ENCODE measurements at regions not wholly inside any gene's neighbourhood (a gene's known extent, or its start where the extent isn't known, plus 50 kb on each side); places are given as distances from the start of the nearest gene placed in this dataset.
A peak's percentile ranks its signal among the peaks of the same experiment; 100 is the strongest.

DNA sequence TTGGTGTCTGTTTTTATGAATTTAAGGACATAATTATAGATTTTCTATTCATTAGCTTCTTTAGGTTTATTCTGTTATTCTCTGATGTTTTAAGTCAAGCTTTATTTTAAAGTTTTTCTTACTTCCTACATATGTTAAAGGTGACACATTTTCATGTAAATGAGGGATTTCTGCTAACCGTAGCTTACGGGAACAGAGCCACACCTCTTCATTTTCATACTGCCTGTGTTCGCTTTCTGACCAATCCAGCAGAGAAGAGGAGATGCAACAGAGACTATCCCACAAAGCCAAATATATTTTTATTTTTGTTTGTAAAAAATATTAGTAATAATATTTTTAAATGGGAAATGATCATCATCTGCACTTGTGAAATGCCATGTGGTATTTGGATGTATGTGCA, 774.1 kb downstream of the BRD1 start:
- Histone ChIP-seq H3K4me3 (ENCODE audit: low read depth in 1 of 2, low read length in 2 of 2) (no peak overlapping the region), H3K4me1 (ENCODE audit: insufficient read depth, low read length) (no peaks in the 10 kb centered on the region), H3K9ac (ENCODE audit: low read length) (no peak overlapping the region), H3K27ac (ENCODE audit: low read depth, low read length) (no peak overlapping the region), H3K27me3 (ENCODE audit: control insufficient read depth in 1 of 2, insufficient read depth in 2 of 2, low read length in 2 of 2) (no peaks in the 10 kb centered on the region), H3K36me3 (ENCODE audit: insufficient read depth, low read length) (no peaks in the 10 kb centered on the region), H3K9me3 (ENCODE audit: low read length) (no peaks in the 10 kb centered on the region)

DNA sequence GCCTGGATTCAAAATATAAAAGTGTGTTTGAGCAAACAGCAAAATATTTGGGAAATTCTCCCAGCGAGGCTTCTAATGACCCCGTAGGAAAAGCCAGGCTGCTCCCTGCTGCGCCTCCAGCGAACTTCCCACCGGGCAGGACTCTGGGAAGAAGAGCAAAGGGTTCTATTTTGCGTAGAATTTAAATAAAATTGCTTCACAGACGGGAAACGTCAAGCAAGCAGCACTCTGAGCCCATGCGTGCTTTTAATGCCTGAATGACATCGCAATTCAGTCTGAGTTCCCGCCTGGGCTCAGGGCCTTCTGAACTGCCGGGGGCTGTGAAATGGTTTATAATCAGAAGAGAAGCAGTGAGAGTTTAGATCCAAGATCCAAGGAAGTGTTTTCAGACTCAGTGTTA, 775.1 kb downstream of the BRD1 start:
- Histone ChIP-seq H3K4me1 (ENCODE audit: insufficient read depth, low read length) (no peaks in the 10 kb centered on the region), H3K9ac (ENCODE audit: low read length) (no peak overlapping the region), H3K27me3 (ENCODE audit: control insufficient read depth in 1 of 2, insufficient read depth in 2 of 2, low read length in 2 of 2) (no peaks in the 10 kb centered on the region), H3K9me3 (ENCODE audit: low read length) (no peaks in the 10 kb centered on the region), H3K36me3 (ENCODE audit: insufficient read depth, low read length) (no peaks in the 10 kb centered on the region), H3K4me3 (ENCODE audit: low read depth in 1 of 2, low read length in 2 of 2) (peak overlapping the region; percentile 26 to 54), H3K27ac (ENCODE audit: low read depth, low read length) (no peak overlapping the region)

DNA sequence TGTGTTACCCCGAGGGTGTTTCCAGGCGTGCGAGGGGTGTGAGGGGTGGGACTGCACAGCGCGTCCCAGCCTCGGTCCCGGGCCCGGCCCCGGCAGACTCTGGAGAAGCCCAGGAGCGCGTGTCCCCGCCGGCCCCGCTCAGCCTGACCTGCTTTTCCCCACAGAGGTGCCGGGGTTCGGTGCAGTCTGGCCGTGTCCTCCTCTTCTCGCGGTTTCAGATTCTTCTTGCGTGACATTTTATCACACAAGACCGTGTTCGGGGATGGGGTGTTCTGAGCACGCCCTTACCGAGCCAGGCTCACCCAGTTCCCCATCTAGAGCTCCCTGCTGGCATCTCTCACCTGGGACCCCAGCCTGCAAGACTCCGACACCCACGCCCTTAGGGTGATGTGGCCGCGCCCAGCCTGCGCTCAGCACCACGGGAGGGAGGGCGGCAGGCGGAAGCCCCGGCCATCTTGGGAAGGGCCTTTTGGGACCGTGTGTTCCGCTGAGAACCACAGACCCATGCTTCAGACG, 775.6 kb downstream of the BRD1 start:
- Histone ChIP-seq H3K36me3 (ENCODE audit: insufficient read depth, low read length) (no peaks in the 10 kb centered on the region), H3K4me3 (ENCODE audit: low read depth in 1 of 2, low read length in 2 of 2) (peak overlapping the region; percentile 26 to 54), H3K9me3 (ENCODE audit: low read length) (no peaks in the 10 kb centered on the region), H3K27ac (ENCODE audit: low read depth, low read length) (peak overlapping the region; percentile 14), H3K9ac (ENCODE audit: low read length) (no peak overlapping the region), H3K4me1 (ENCODE audit: insufficient read depth, low read length) (no peaks in the 10 kb centered on the region), H3K27me3 (ENCODE audit: control insufficient read depth in 1 of 2, insufficient read depth in 2 of 2, low read length in 2 of 2) (no peaks in the 10 kb centered on the region)

DNA sequence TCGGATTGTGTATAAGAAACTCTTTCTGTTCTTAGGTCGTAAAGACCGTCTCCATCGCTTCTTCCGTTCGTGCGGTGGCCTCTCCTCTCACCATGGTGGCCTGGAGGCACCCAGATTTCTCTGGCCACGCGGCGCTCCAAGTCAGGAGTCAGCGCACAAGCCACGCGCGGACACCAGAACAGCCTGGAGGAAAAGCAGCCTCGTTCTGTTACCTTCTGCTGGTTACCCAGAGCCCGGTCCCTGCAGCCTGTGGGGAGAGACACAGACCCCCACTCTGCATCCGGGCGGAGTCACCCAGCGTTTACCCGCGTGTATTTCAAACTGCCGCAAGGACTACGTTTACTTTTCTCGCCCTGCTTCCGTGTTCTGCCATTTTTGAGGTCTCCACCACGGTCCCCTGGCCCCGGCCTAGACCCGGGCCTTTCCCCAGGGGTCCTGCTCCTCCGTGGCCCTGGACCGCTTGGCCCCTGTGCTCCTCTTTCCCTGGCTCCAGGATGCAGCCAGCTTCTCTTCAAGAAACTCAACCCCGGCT, 776.1 kb downstream of the BRD1 start:
- peaks cover 0 to under 1% of the 10 kb centered on the region in 2 donors for H3K27me3 ChIP-seq (ENCODE audit: control insufficient read depth in 1 of 2, insufficient read depth in 2 of 2, low read length in 2 of 2)
- H3K36me3 ChIP-seq (ENCODE audit: insufficient read depth, low read length) = no peaks in the 10 kb centered on the region
- H3K9me3 ChIP-seq (ENCODE audit: low read length) = no peaks in the 10 kb centered on the region
- no peaks in the 10 kb centered on the region for H3K4me1 ChIP-seq (ENCODE audit: insufficient read depth, low read length)
- H3K9ac ChIP-seq (ENCODE audit: low read length) = no peak overlapping the region
- H3K27ac ChIP-seq (ENCODE audit: low read depth, low read length) = peak overlapping the region; percentile 14
- H3K4me3 ChIP-seq (ENCODE audit: low read depth in 1 of 2, low read length in 2 of 2) = peak overlapping the region; percentile 26 to 54

DNA sequence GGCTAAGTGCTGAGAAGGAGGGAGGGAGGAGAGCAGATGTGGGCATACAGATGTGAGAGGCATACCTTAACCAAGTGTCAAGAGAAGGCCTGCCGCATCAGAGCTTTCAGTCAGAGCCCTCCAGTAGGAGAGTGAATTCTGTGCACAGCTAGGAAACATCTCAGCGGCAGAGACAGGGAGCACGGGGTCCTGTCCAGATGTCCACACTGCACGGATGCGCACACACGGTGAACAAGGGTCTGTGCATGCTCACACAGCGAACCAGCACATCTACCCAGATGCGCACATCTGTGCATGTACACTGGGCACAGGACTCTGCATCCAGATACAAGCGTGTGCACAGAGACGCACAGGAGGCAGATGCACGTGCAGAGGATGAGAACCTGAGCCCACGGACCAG, 778.0 kb downstream of the BRD1 start:
- Histone ChIP-seq H3K9me3 (ENCODE audit: low read length) (no peaks in the 10 kb centered on the region), H3K9ac (ENCODE audit: low read length) (no peak overlapping the region), H3K36me3 (ENCODE audit: insufficient read depth, low read length) (no peaks in the 10 kb centered on the region), H3K4me3 (ENCODE audit: low read depth in 1 of 2, low read length in 2 of 2) (no peak overlapping the region), H3K27ac (ENCODE audit: low read depth, low read length) (no peak overlapping the region), H3K4me1 (ENCODE audit: insufficient read depth, low read length) (no peaks in the 10 kb centered on the region), H3K27me3 (ENCODE audit: control insufficient read depth in 1 of 2, insufficient read depth in 2 of 2, low read length in 2 of 2) (peaks cover 0 to 5% of the 10 kb centered on the region in 2 donors)

DNA sequence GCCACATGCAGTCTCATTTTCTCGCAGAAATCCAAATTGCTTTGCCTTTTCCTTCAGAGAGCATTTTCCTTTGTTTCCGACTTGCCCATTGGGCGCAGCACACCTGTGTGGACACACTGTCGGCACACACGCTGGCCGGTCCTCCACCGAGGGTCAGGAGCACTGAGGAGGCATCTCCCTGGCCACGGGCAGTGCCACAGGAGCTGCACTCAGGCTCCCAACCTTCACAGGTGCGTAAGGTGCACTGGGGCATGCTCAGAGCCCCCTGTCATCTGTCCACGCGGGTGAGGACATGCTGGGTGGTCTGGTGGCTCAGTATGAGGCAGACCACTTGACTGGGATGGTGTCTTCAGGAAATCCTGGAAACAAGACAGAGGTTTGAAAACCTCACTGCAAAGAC, 779.1 kb downstream of the BRD1 start:
- Histone ChIP-seq H3K9ac (ENCODE audit: low read length) (no peak overlapping the region), H3K4me3 (ENCODE audit: low read depth in 1 of 2, low read length in 2 of 2) (no peak overlapping the region), H3K27me3 (ENCODE audit: control insufficient read depth in 1 of 2, insufficient read depth in 2 of 2, low read length in 2 of 2) (peaks cover 0 to 5% of the 10 kb centered on the region in 2 donors), H3K36me3 (ENCODE audit: insufficient read depth, low read length) (no peaks in the 10 kb centered on the region), H3K27ac (ENCODE audit: low read depth, low read length) (no peak overlapping the region), H3K4me1 (ENCODE audit: insufficient read depth, low read length) (no peaks in the 10 kb centered on the region), H3K9me3 (ENCODE audit: low read length) (no peaks in the 10 kb centered on the region)

DNA sequence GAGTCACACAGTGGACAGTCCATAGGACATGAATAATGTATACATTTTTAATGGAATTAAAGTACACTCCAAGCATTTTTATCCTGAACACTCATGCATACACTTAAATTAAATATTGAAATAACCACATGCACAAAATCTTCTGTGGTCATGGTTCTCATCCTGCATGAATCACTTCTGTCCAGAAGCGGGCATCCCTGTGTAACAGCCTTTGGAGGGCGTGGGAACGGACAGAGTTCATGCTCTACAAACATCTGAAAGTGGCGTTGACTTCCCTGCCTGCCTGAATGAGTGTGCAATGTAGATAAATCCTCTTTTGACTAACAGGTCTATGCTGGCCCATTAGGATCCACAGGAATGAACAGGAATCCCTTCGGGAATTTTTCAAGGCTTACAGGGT, 780.2 kb downstream of the BRD1 start:
- Histone ChIP-seq H3K4me3 (ENCODE audit: low read depth in 1 of 2, low read length in 2 of 2) (no peak overlapping the region), H3K4me1 (ENCODE audit: insufficient read depth, low read length) (no peaks in the 10 kb centered on the region), H3K27ac (ENCODE audit: low read depth, low read length) (no peak overlapping the region), H3K9me3 (ENCODE audit: low read length) (no peaks in the 10 kb centered on the region), H3K27me3 (ENCODE audit: control insufficient read depth in 1 of 2, insufficient read depth in 2 of 2, low read length in 2 of 2) (peaks cover 0 to 5% of the 10 kb centered on the region in 2 donors), H3K36me3 (ENCODE audit: insufficient read depth, low read length) (no peaks in the 10 kb centered on the region), H3K9ac (ENCODE audit: low read length) (no peak overlapping the region)

DNA sequence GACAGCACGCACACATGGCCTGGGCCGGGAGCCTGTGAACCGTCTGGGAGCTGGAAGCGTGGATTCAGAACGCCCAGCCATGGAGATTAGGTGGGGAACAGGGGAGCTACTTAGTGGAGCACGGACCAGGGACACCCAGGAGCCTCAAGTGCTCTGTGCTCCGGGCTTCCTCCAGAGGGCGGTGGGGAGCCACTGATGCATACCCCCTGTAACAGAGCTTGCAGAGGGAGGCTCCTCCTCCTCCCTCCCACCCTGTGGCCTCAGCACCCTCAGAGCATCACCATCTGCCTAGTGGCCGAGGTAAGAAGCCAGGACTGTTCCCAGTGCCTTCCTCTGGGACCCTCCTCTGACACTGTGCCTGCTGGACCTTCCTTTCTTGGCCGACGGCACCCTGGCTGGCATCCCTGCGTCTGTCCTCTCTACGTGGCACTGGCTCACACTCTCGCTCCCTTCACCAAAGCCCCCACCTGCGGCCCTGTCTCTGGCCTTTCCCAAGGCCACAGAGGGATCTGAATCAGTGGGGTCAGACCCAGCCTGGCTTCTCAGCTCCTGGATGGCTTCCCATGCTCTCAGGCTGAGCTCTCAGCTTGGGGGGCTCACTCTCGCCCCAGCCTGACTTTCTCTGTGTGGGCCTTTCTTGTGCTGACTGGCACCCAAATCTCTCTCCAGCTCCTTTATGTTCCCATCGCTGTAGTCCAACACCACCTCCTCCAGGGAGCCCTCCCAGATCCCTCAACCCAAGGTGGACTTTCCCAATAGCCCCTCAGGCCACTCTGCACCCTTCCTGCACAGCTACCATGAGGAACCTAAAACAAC, 780.9 kb downstream of the BRD1 start:
- Histone ChIP-seq H3K4me3 (ENCODE audit: low read depth in 1 of 2, low read length in 2 of 2) (no peak overlapping the region), H3K27me3 (ENCODE audit: control insufficient read depth in 1 of 2, insufficient read depth in 2 of 2, low read length in 2 of 2) (peaks cover 0 to 5% of the 10 kb centered on the region in 2 donors), H3K36me3 (ENCODE audit: insufficient read depth, low read length) (no peaks in the 10 kb centered on the region), H3K4me1 (ENCODE audit: insufficient read depth, low read length) (no peaks in the 10 kb centered on the region), H3K27ac (ENCODE audit: low read depth, low read length) (no peak overlapping the region), H3K9ac (ENCODE audit: low read length) (no peak overlapping the region), H3K9me3 (ENCODE audit: low read length) (no peaks in the 10 kb centered on the region)

DNA sequence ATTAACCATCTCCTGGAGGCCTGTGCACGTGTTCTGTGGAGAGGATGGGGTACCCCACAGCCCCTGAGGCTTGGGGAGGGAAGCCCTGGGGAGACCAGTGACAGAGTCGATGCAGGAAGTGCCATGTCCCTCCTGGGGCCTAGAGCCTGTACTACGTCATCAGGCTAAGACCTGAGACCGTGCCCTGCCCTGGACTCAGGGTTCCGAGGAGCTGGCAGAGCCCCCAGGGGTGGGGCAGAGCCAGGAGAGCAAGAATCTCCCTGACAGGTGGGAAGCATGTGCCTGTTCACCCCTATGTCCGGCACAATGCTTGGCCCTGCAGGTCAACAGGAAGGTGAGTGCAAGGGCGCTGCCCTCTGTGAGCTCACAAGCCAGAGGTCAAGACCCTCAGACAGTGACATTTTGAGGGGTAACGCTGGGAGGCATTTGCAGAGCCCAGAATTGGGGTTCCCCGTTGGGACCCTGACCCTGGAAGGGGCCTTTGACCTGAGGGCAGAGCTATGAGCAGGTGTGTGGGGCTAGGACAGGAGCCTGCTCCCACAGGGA, 781.6 kb downstream of the BRD1 start:
- H3K36me3 ChIP-seq (ENCODE audit: insufficient read depth, low read length) = no peaks in the 10 kb centered on the region
- no peaks in the 10 kb centered on the region for H3K4me1 ChIP-seq (ENCODE audit: insufficient read depth, low read length)
- H3K27ac ChIP-seq (ENCODE audit: low read depth, low read length) = no peak overlapping the region
- no peak overlapping the region for H3K9ac ChIP-seq (ENCODE audit: low read length)
- H3K9me3 ChIP-seq (ENCODE audit: low read length) = no peaks in the 10 kb centered on the region
- peaks cover 0 to 5% of the 10 kb centered on the region in 2 donors for H3K27me3 ChIP-seq (ENCODE audit: control insufficient read depth in 1 of 2, insufficient read depth in 2 of 2, low read length in 2 of 2)
- H3K4me3 ChIP-seq (ENCODE audit: low read depth in 1 of 2, low read length in 2 of 2) = no peak overlapping the region

DNA sequence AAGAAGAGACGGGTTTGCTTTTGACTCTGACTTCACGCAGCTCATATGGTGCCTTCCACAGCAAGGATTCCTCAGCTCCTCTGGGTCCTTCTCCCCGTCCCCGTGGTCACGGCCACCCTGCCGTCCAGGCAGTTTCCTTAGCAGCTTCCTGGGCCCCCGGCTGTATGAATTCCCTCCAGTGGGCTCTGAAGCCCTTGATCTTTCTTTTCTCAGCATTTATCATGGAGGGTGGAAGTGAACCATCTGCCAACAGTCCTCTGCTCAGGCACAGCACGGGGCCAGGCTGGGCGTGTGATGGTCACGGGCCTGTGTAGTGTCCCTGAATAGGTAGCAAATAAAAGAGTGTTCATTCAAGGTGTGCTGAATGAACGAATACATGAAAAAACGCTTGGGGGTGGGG, 782.4 kb downstream of the BRD1 start:
- no peaks in the 10 kb centered on the region for H3K36me3 ChIP-seq (ENCODE audit: insufficient read depth, low read length)
- H3K27ac ChIP-seq (ENCODE audit: low read depth, low read length) = no peak overlapping the region
- H3K4me1 ChIP-seq (ENCODE audit: insufficient read depth, low read length) = no peaks in the 10 kb centered on the region
- H3K4me3 ChIP-seq (ENCODE audit: low read depth in 1 of 2, low read length in 2 of 2) = no peak overlapping the region
- H3K9me3 ChIP-seq (ENCODE audit: low read length) = no peaks in the 10 kb centered on the region
- no peak overlapping the region for H3K9ac ChIP-seq (ENCODE audit: low read length)
- H3K27me3 ChIP-seq (ENCODE audit: control insufficient read depth in 1 of 2, insufficient read depth in 2 of 2, low read length in 2 of 2) = peaks cover 0 to 5% of the 10 kb centered on the region in 2 donors

DNA sequence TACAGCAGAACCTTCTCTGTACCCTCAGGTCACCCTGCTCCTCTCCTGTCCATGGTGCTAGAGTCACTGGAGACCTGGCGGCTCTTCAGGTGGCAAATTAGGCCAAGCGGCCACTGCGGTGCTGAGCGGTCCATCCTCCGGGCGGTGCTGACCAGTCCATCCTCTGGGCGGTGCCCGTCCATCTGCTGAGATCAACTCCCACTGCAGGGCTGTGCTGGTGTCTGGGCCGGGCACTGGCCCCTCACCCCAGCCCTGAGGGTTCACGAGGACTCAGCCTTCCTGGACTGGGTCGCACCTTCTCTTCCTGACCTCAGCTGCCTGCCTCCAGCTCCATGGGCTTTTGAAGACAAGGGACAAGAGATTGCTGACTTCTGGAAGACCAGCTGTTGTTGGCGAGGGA, 782.9 kb downstream of the BRD1 start:
- Histone ChIP-seq H3K4me3 (ENCODE audit: low read depth in 1 of 2, low read length in 2 of 2) (no peak overlapping the region), H3K4me1 (ENCODE audit: insufficient read depth, low read length) (no peaks in the 10 kb centered on the region), H3K27me3 (ENCODE audit: control insufficient read depth in 1 of 2, insufficient read depth in 2 of 2, low read length in 2 of 2) (peaks cover 0 to 5% of the 10 kb centered on the region in 2 donors), H3K27ac (ENCODE audit: low read depth, low read length) (no peak overlapping the region), H3K9ac (ENCODE audit: low read length) (no peak overlapping the region), H3K36me3 (ENCODE audit: insufficient read depth, low read length) (no peaks in the 10 kb centered on the region), H3K9me3 (ENCODE audit: low read length) (no peaks in the 10 kb centered on the region)
